ENCODE measurements at regions not wholly inside any gene's neighbourhood (a gene's known extent, or its start where the extent isn't known, plus 50 kb on each side); places are given as distances from the start of the nearest gene placed in this dataset.
A peak's percentile ranks its signal among the peaks of the same experiment; 100 is the strongest.

- peak; percentile 41 for DNase-seq (ENCODE audit: low read depth, low spot score)
Observed at GRCh38 chr18:44130376-44130942, 550.2 kb upstream of the SETBP1 start.

GRCh38 chr18:44133483-44133882 is 547.2 kb upstream of the SETBP1 start:
- DNase-seq (ENCODE audit: low read depth, low spot score) = no peak

GRCh38 chr18:44134447-44134846 is 546.2 kb upstream of the SETBP1 start:
- DNase-seq (ENCODE audit: low read depth, low spot score) = no peak

GRCh38 chr18:44135741-44136140 is 544.9 kb upstream of the SETBP1 start:
- no peak for DNase-seq (ENCODE audit: low read depth, low spot score)

- DNase-seq (ENCODE audit: low read depth, low spot score) = no peak
Observed at GRCh38 chr18:44136326-44136725, 544.4 kb upstream of the SETBP1 start.

- no peak for DNase-seq (ENCODE audit: low read depth, low spot score)
Observed at GRCh38 chr18:44143072-44143471, 537.6 kb upstream of the SETBP1 start.

- peak; percentile 64 for DNase-seq (ENCODE audit: low read depth, low spot score)
Observed at GRCh38 chr18:44149706-44150105, 531.0 kb upstream of the SETBP1 start.

GRCh38 chr18:44153981-44154380 is 526.7 kb upstream of the SETBP1 start:
- DNase-seq (ENCODE audit: low read depth, low spot score) = no peak

- no peak for DNase-seq (ENCODE audit: low read depth, low spot score)
Observed at GRCh38 chr18:44156126-44156525, 524.6 kb upstream of the SETBP1 start.

GRCh38 chr18:44156776-44157335 is 523.8 kb upstream of the SETBP1 start:
- DNase-seq (ENCODE audit: low read depth, low spot score) = no peak

GRCh38 chr18:44170208-44170880 is 510.3 kb upstream of the SETBP1 start:
- no peak for DNase-seq (ENCODE audit: low read depth, low spot score)

GRCh38 chr18:44171301-44171700 is 509.4 kb upstream of the SETBP1 start:
- DNase-seq (ENCODE audit: low read depth, low spot score) = no peak

GRCh38 chr18:44175891-44176290 is 504.8 kb upstream of the SETBP1 start:
- DNase-seq (ENCODE audit: low read depth, low spot score) = no peak

- no peak for DNase-seq (ENCODE audit: low read depth, low spot score)
Observed at GRCh38 chr18:44178476-44178875, 502.2 kb upstream of the SETBP1 start.

- DNase-seq (ENCODE audit: low read depth, low spot score) = no peak
Observed at GRCh38 chr18:44179693-44180092, 501.0 kb upstream of the SETBP1 start.

- no peak for DNase-seq (ENCODE audit: low read depth, low spot score)
Observed at GRCh38 chr18:44180683-44181082, 500.0 kb upstream of the SETBP1 start.

GRCh38 chr18:44181951-44182747 is 498.5 kb upstream of the SETBP1 start:
- DNase-seq (ENCODE audit: low read depth, low spot score) = no peak

- DNase-seq (ENCODE audit: low read depth, low spot score) = no peak
Observed at GRCh38 chr18:44186001-44186400, 494.7 kb upstream of the SETBP1 start.

GRCh38 chr18:44187090-44187489 is 493.6 kb upstream of the SETBP1 start:
- no peak for DNase-seq (ENCODE audit: low read depth, low spot score)

- DNase-seq (ENCODE audit: low read depth, low spot score) = no peak
Observed at GRCh38 chr18:44195394-44196140, 485.1 kb upstream of the SETBP1 start.

- no peak for DNase-seq (ENCODE audit: low read depth, low spot score)
Observed at GRCh38 chr18:44197832-44198611, 482.7 kb upstream of the SETBP1 start.
